Testis (tissue), 2 donors: ENCODE measurements at regions not wholly inside any gene's neighbourhood (a gene's known extent, or its start where the extent isn't known, plus 50 kb on each side); places are given as distances from the start of the nearest gene placed in this dataset.

Experiments
- DNase-seq: peaks from one replicate; pipeline ENCODE4 v3.0.0-alpha.2; 2019
- H3K27ac ChIP-seq, 2 donors: fragments of 200-600 bp; sonication (generic); one replicate each; pipeline ENCODE4 v1.5.1; 2019
- H3K27me3 ChIP-seq: fragments of 200-600 bp; sonication (generic); one replicate; pipeline ENCODE4 v1.5.1; 2019
- H3K36me3 ChIP-seq: fragments of 200-600 bp; sonication (generic); one replicate; pipeline ENCODE4 v1.5.1; 2017; ENCODE audit warnings: low read depth; ENCODE audit errors: missing control alignments
- H3K4me1 ChIP-seq: fragments of 200-600 bp; sonication (generic); one replicate; pipeline ENCODE4 v1.5.1; 2019
- H3K4me3 ChIP-seq, 2 donors: fragments of 200-600 bp; sonication (generic); one replicate each; pipeline ENCODE4 v1.5.1; 2017 to 2019
- H3K9me3 ChIP-seq: fragments of 200-600 bp; sonication (generic); one replicate; pipeline ENCODE4 v1.5.1; 2017
- POLR2A ChIP-seq: fragments of 450-650 bp; IDR thresholded peaks from one replicate; pipeline ENCODE4 v1.6.1; 2017; ENCODE audit warnings: antibody characterized with exemption, mild to moderate bottlenecking, moderate library complexity
- WGBS, 2 donors: methylation state at CpG; one replicate each; pipeline ENCODE4 v1.1.5; 2018; 5-methylcytosine and 5-hydroxymethylcytosine counted together
- intact Hi-C: fragments of 100-400 bp; cut with DNase I; formaldehyde crosslinking; loops from one replicate; pipeline ENCODE4 v1.15.1; 2023; ENCODE audit warnings: low total_unique reads
- TF ChIP-seq, protein P1 (sequence below), 3 experiments: fragments of 450-650 bp in 2 of 3; fragments of 200-600 bp in 1 of 3; sonication (generic) in 1 of 3; IDR thresholded peaks; one replicate each; pipeline ENCODE4 v1.5.1; 2016 to 2019; ENCODE audit warnings: antibody characterized with exemption in 3 of 3, mild to moderate bottlenecking in 2 of 3, moderate library complexity in 1 of 3

GRCh38 chrX:5528057-5528456 is 700.6 kb downstream of the NLGN4X start:
- Histone ChIP-seq H3K36me3 (no peaks in the 10 kb centered on the region), H3K4me3 (no peak overlapping the region), H3K27me3 (no peaks in the 10 kb centered on the region), H3K27ac (no peak overlapping the region), H3K9me3 (no peaks in the 10 kb centered on the region), H3K4me1 (no peaks in the 10 kb centered on the region)
- no peak for DNase-seq
- no peak for TF ChIP-seq POLR2A
- TF ChIP-seq, protein P1, sequence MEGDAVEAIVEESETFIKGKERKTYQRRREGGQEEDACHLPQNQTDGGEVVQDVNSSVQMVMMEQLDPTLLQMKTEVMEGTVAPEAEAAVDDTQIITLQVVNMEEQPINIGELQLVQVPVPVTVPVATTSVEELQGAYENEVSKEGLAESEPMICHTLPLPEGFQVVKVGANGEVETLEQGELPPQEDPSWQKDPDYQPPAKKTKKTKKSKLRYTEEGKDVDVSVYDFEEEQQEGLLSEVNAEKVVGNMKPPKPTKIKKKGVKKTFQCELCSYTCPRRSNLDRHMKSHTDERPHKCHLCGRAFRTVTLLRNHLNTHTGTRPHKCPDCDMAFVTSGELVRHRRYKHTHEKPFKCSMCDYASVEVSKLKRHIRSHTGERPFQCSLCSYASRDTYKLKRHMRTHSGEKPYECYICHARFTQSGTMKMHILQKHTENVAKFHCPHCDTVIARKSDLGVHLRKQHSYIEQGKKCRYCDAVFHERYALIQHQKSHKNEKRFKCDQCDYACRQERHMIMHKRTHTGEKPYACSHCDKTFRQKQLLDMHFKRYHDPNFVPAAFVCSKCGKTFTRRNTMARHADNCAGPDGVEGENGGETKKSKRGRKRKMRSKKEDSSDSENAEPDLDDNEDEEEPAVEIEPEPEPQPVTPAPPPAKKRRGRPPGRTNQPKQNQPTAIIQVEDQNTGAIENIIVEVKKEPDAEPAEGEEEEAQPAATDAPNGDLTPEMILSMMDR (IDR thresholded peaks at IDR 0.05) = no peak
- intact Hi-C loops = no loop called here
- WGBS, 2 donors = 91 to 94% methylated on average over 5 of the region's 5 CpGs

DNA sequence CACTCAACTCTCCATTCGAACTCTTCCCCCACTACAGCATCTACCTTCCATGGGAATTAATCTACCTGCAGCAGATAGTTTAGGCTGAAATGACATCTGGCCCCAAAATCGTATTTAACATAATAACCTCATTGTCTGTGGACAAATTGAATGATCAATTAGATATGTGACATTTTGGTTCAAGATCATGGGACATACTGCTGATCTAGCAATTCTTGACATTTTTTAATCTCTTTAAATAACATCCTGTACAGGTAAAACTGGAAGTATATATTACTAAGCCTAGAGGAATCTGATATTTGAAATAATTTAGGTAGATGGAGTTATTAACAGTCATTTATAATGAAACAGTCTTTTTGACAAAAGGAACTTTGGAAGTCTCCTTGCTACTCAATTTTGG is 702.5 kb downstream of the NLGN4X start:
- Histone ChIP-seq H3K36me3 (no peaks in the 10 kb centered on the region), H3K4me3 (no peak overlapping the region), H3K27me3 (no peaks in the 10 kb centered on the region), H3K9me3 (no peaks in the 10 kb centered on the region), H3K27ac (no peak overlapping the region), H3K4me1 (no peaks in the 10 kb centered on the region)
- WGBS, 2 donors = 65 to 76% methylated on average over 2 of the region's 2 CpGs
- TF ChIP-seq, protein P1 (IDR thresholded peaks at IDR 0.05) = no peak
- TF ChIP-seq POLR2A = no peak
- intact Hi-C loops = no loop called here
- no peak for DNase-seq

GRCh38 chrX:5490786-5491563 is 737.7 kb downstream of the NLGN4X start:
- H3K36me3 ChIP-seq = no peaks in the 10 kb centered on the region
- intact Hi-C loops = no loop called here
- WGBS, 2 donors = 48 to 55% methylated on average over 8 of the region's 8 CpGs
- TF ChIP-seq, protein P1 (IDR thresholded peaks at IDR 0.05) = no peak
- no peak for TF ChIP-seq POLR2A
- H3K4me1 ChIP-seq = no peaks in the 10 kb centered on the region
- no peak overlapping the region for H3K27ac ChIP-seq
- no peaks in the 10 kb centered on the region for H3K9me3 ChIP-seq
- DNase-seq = no peak
- H3K27me3 ChIP-seq = no peaks in the 10 kb centered on the region
- H3K4me3 ChIP-seq = no peak overlapping the region

- Histone ChIP-seq H3K4me3 (no peak overlapping the region), H3K4me1 (no peaks in the 10 kb centered on the region), H3K36me3 (no peaks in the 10 kb centered on the region), H3K27ac (no peak overlapping the region), H3K27me3 (no peaks in the 10 kb centered on the region), H3K9me3 (no peaks in the 10 kb centered on the region)
- intact Hi-C loops = no loop called here
- DNase-seq = no peak
- WGBS, 2 donors = 84 to 100% methylated on average over 1 to 4 of the region's 4 CpGs
- TF ChIP-seq POLR2A = no peak
- TF ChIP-seq, protein P1 (IDR thresholded peaks at IDR 0.05) = no peak
These were observed 754.4 kb downstream of the NLGN4X start for GRCh38 chrX:5474282-5474681.

DNA sequence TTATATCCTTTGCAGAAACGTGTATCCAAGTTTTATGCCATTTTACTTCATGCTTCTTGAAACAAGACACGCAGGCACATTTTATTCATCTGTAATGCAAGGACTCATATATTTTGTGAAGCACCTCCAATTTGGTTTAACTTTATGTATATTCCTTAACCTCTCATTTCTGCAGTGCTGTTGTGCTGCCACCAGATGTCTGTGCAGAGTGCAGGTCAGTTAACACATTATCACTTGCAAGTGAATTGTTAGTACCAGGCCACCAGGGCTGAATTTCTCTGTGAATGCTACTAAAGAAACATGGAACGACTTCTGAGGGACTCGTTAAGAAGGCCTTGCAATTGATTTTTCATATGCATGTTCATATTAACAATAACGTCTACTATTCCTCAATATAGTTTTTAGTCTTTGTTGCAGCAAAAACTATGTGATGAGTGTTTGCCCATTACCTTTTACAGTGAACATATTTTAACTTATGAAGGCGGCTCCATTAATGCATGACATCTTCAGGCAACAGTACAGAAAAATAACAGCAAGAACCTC is 770.3 kb downstream of the NLGN4X start:
- Histone ChIP-seq H3K27me3 (no peaks in the 10 kb centered on the region), H3K9me3 (no peaks in the 10 kb centered on the region), H3K4me1 (no peaks in the 10 kb centered on the region), H3K27ac (no peak overlapping the region), H3K36me3 (no peaks in the 10 kb centered on the region), H3K4me3 (no peak overlapping the region)
- intact Hi-C loops = no loop called here
- DNase-seq = no peak
- no peak for TF ChIP-seq POLR2A
- TF ChIP-seq, protein P1 (IDR thresholded peaks at IDR 0.05) = no peak
- WGBS, 2 donors = 67 to 78% methylated on average over 6 of the region's 6 CpGs
